Astrocyte of the spinal cord (primary cell): ENCODE measurements at regions not wholly inside any gene's neighbourhood (a gene's known extent, or its start where the extent isn't known, plus 50 kb on each side); places are given as distances from the start of the nearest gene placed in this dataset.

ENCODE experiments used
- DNase-seq: peaks from one replicate; pipeline ENCODE4 v3.0.0; 2011; ENCODE audit warnings: low read depth, low spot score
- H3K4me3 ChIP-seq: 2 replicates; pipeline ENCODE4 v1.5.1; 2011; ENCODE audit warnings: low read depth, mild to moderate bottlenecking, low read length, moderate library complexity
- CTCF ChIP-seq: IDR thresholded peaks from 2 replicates; pipeline ENCODE4 v1.5.1; 2012; ENCODE audit warnings: low read depth, mild to moderate bottlenecking, low read length, inconsistent platforms
- in situ Hi-C: cut with HindIII; loops from 2 replicates; pipeline ENCODE4 v1.10.0; 2017; ENCODE audit warnings: low sequenced_read_pairs

DNA sequence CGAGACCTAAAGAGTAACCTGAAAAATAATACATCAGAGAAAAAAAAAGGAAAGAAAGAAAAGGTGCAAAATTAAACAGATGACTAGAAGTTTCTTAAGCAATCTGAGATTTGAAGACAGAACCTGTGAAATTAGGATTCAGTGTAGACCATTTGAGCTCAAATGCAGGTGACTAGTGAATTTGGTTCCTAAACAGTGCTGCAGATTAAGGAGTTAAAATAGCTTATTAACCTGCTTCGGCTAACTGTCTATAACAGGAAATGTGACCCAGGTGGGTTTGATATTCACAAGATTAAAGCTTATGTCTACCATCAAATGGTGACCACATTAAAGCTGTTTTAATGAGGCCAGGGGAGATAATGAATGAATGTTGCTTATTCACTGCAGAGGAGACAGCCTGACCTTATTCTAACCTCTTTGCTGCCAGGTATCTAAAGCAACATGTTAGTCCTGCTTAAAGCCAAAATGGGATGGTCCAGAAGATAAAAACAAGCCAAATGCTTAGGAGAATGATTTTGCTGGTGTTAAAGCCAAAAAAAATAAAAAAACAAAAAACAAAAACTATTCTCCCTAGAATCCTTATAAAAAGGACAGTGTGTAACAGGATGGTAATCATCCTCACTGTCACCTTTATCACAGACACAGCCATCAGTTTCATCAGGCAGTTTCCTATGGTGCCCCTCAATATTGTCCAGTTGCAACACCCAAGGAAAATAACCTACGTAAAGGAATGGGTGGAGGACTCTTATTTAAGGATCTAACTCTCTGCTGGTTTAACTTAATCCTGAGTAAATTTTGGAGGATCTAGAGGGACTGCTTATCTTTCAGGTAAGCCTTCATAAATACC is 769.0 kb upstream of the ZEB2 start:
- H3K4me3 ChIP-seq = no peak overlapping the region
- in situ Hi-C loops = no loop called here
- no peak for TF ChIP-seq CTCF

GRCh38 chr2:145287736-145288135 is 767.8 kb upstream of the ZEB2 start:
- peak; percentile 6 for DNase-seq
- in situ Hi-C loops = no loop called here
- H3K4me3 ChIP-seq = no peak overlapping the region
- no peak for TF ChIP-seq CTCF

More for the DNA sequence above, 769.0 kb upstream of the ZEB2 start:
- no peak for DNase-seq

DNA sequence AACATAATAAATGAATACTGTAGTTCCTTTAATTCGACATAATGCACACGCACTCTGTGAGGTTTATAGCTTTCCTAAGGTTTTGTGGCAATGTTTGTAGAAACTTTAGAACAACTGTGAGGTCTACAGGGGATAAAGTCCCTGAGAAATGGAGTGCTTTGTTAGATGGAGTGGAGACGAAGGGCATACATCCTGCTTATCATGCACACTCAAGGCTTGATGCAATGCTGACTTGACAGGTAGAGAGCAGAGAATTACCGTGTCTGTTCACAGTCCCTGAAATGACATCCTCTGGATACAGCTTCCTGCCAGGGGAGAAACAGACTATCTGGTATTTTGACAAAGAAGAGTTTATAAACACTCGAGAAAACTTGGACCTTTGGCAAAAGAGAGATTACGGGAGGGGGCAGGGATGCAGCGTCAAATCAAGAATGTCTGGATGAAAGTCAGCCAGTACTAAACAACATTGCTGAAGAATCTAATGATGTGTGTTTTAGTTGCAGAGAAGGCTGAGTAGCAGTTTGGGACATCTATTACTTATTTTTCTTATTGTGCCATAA is 766.9 kb upstream of the ZEB2 start:
- in situ Hi-C loops = no loop called here
- DNase-seq = no peak
- no peak overlapping the region for H3K4me3 ChIP-seq
- no peak for TF ChIP-seq CTCF

GRCh38 chr2:145284551-145284950 is 764.6 kb upstream of the ZEB2 start:
- no peak for TF ChIP-seq CTCF
- H3K4me3 ChIP-seq = no peak overlapping the region
- DNase-seq = no peak
- in situ Hi-C loops = no loop called here

DNA sequence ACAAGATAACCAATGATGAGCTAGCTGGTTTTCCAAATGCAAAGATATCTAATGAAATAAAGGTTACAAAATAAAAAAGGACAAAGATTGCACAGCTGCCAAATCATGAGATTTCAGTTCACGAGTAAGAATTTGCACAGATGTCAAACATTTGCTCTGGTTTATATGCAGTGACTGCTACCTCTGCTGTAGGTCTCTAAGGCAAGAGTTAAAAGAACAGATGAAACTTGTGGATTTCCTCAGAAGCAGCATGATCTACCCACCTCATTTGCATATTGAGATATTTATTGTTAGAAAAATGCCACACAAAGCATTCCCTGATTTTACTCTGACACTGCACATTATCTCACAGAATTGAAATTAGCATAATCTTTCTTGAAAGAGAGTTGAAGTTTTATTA is 763.2 kb upstream of the ZEB2 start:
- DNase-seq = no peak
- in situ Hi-C loops = no loop called here
- H3K4me3 ChIP-seq = no peak overlapping the region
- TF ChIP-seq CTCF = no peak

DNA sequence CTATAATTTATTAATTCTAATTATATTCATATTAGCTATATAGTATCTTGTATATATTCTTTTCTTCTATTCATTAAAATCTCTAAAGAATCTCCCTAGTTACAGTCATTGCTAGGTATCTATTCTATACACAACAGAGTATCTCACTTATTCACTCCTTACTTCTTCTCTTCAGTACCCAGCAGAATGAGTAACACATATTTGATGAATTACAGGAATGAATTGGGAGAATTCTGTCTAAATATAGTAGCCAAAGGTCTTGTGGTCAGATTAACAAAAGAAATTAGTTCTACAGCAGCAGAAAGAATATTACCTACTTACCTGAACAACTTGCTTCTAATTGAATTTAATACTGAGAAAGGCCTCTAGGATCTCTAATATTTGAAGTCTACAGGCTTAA is 758.0 kb upstream of the ZEB2 start:
- peak; percentile 7 for DNase-seq
- no peak for TF ChIP-seq CTCF
- H3K4me3 ChIP-seq = no peak overlapping the region
- in situ Hi-C loops = no loop called here
